ENCODE measurements at regions not wholly inside any gene's neighbourhood (a gene's known extent, or its start where the extent isn't known, plus 50 kb on each side); places are given as distances from the start of the nearest gene placed in this dataset.
"Not testable (repeated sequence)": the region's sequence is repeated elsewhere in the genome, so short reads cannot be mapped to it uniquely, and the experiment has no call there.

DNA sequence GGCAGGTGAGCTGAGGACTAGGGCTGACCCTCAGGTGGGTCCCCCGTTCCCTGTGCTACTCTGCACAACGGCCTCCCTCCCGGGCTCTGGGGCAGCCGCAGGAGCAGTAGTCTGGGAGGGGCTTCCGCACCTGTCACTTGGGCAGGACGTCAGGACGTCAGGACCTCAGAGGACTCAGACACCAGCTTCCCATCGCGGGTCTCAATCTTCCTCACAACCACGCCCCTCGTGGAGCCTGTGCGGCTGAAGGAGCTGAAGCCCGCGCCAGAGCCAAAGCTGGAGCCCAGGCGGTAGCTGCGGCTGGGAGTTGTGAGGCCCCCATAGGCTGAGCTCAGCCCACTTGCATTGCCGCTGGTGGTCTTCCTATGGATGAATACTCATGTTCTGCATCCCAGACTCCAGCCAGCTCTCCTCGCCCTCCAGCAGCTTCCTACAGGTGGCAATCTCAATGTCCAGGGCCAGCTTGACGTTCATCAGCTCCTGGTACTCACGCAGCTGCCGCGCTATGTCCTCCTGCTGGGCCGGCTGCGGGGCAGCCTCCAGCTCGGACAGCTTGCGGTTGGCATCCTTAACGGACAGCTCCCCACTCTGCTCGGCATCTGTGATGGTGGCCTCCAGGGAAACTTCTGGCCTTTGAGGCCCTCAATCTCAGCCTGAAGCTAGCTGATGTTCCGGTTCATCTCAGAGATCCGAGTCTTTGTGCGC is 381.4 kb upstream of the RGMB start:
- DNase-seq: no peak
- Histone ChIP-seq H3K4me1 (ENCODE audit: control insufficient read depth in 5 of 5, insufficient read depth in 5 of 5, low read length in 5 of 5) (no peaks in the 10 kb centered on the region), H3K27me3 (ENCODE audit: control insufficient read depth in 3 of 3, insufficient read depth in 3 of 3, low read length in 2 of 3) (no peaks in the 10 kb centered on the region), H3K9ac (ENCODE audit: insufficient read depth in 1 of 2, low read length in 2 of 2) (no peak overlapping the region), H3K27ac (ENCODE audit: low read depth in 1 of 2, low read length in 1 of 2) (no peak overlapping the region), H3K9me3 (ENCODE audit: control insufficient read depth in 4 of 4, insufficient read depth in 3 of 4, low read length in 3 of 4) (peaks cover 0 to 1% (median 0%) of the 10 kb centered on the region in 4 donors), H3K36me3 (ENCODE audit: control insufficient read depth in 4 of 4, insufficient read depth in 4 of 4, low read length in 4 of 4) (no peaks in the 10 kb centered on the region), H3K4me3 (no peak overlapping the region)
- 95 to 96% methylated on average over 31 of the region's 31 CpGs for WGBS, 2 donors
- TF ChIP-seq CTCF (IDR thresholded peaks at IDR 0.05; ENCODE audit: control extremely low read depth, extremely low read depth): no peak
- ATAC-seq (ENCODE audit: insufficient read depth, low FRiP score): no peak

DNA sequence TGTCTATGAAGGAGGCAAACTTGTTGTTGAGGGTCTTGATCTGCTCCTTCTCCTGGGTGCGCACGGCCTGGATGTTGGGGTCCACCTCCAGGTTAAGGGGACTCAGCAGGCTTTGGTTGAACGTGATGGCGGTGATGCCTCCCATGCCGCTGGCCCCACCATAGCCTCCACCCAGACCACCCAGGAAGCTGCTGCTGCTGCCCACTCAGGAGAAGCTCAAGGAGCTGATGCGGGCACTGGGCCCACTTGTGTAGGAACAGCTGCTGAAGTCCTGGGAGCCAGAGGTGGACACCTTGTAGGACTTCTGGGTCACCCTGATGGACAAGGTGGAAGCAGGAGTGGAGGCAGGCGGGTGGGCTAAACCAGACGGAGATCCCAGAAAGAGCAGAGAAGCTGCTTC is 380.3 kb upstream of the RGMB start:
- H3K27me3 ChIP-seq (ENCODE audit: control insufficient read depth in 3 of 3, insufficient read depth in 3 of 3, low read length in 2 of 3); H3K9me3 ChIP-seq (ENCODE audit: control insufficient read depth in 4 of 4, insufficient read depth in 3 of 4, low read length in 3 of 4); H3K4me3 ChIP-seq; H3K4me1 ChIP-seq (ENCODE audit: control insufficient read depth in 5 of 5, insufficient read depth in 5 of 5, low read length in 5 of 5); DNase-seq; H3K9ac ChIP-seq (ENCODE audit: insufficient read depth in 1 of 2, low read length in 2 of 2); H3K36me3 ChIP-seq (ENCODE audit: control insufficient read depth in 4 of 4, insufficient read depth in 4 of 4, low read length in 4 of 4); ATAC-seq (ENCODE audit: insufficient read depth, low FRiP score); H3K27ac ChIP-seq (ENCODE audit: low read depth in 1 of 2, low read length in 1 of 2): not testable (repeated sequence)
- WGBS, 2 donors: 95 to 96% methylated on average over 8 of the region's 8 CpGs

- Histone ChIP-seq H3K36me3 (ENCODE audit: control insufficient read depth in 4 of 4, insufficient read depth in 4 of 4, low read length in 4 of 4) (no peaks in the 10 kb centered on the region), H3K9ac (ENCODE audit: insufficient read depth in 1 of 2, low read length in 2 of 2) (no peak overlapping the region), H3K4me1 (ENCODE audit: control insufficient read depth in 5 of 5, insufficient read depth in 5 of 5, low read length in 5 of 5) (no peaks in the 10 kb centered on the region), H3K27me3 (ENCODE audit: control insufficient read depth in 3 of 3, insufficient read depth in 3 of 3, low read length in 2 of 3) (no peaks in the 10 kb centered on the region), H3K9me3 (ENCODE audit: control insufficient read depth in 4 of 4, insufficient read depth in 3 of 4, low read length in 3 of 4) (no peaks in the 10 kb centered on the region), H3K27ac (ENCODE audit: low read depth in 1 of 2, low read length in 1 of 2) (no peak overlapping the region), H3K4me3 (no peak overlapping the region)
- WGBS, 2 donors: 70 to 76% methylated on average over 3 of the region's 3 CpGs
- TF ChIP-seq CTCF (IDR thresholded peaks at IDR 0.05; ENCODE audit: control extremely low read depth, extremely low read depth): no peak
- DNase-seq: no peak
- no peak for ATAC-seq (ENCODE audit: insufficient read depth, low FRiP score)
Observed at GRCh38 chr5:98397081-98397480, 376.4 kb upstream of the RGMB start.

DNA sequence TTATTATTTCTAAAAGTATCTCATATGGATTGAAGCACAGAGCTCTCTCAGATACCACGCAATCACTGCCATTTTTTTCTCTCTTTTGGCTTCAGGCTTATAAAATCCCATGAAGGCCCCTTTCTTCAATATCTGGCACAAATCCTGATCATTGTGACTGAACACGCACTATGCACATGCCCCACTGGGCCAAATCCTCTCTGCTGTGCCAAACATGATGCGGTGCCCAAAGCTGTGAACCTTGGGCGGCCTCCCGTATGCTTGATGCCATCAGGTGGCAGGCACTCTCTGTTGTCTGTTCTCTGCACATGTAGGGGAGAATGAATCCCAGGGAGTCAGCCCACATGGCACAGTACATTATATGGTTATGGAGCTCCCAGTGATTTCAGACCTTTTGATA is 375.0 kb upstream of the RGMB start:
- no peak for ATAC-seq (ENCODE audit: insufficient read depth, low FRiP score)
- Histone ChIP-seq H3K36me3 (ENCODE audit: control insufficient read depth in 4 of 4, insufficient read depth in 4 of 4, low read length in 4 of 4) (no peaks in the 10 kb centered on the region), H3K4me3 (no peak overlapping the region), H3K9me3 (ENCODE audit: control insufficient read depth in 4 of 4, insufficient read depth in 3 of 4, low read length in 3 of 4) (no peaks in the 10 kb centered on the region), H3K9ac (ENCODE audit: insufficient read depth in 1 of 2, low read length in 2 of 2) (no peak overlapping the region), H3K27me3 (ENCODE audit: control insufficient read depth in 3 of 3, insufficient read depth in 3 of 3, low read length in 2 of 3) (no peaks in the 10 kb centered on the region), H3K4me1 (ENCODE audit: control insufficient read depth in 5 of 5, insufficient read depth in 5 of 5, low read length in 5 of 5) (no peaks in the 10 kb centered on the region), H3K27ac (ENCODE audit: low read depth in 1 of 2, low read length in 1 of 2) (no peak overlapping the region)
- no peak for TF ChIP-seq CTCF (IDR thresholded peaks at IDR 0.05; ENCODE audit: control extremely low read depth, extremely low read depth)
- no peak for DNase-seq
- 95 to 97% methylated on average over 5 of the region's 5 CpGs for WGBS, 2 donors

All from lung (tissue), 11 donors.